BE2C (cell line): ENCODE measurements at regions not wholly inside any gene's neighbourhood (a gene's known extent, or its start where the extent isn't known, plus 50 kb on each side); places are given as distances from the start of the nearest gene placed in this dataset.
"Not testable (repeated sequence)": the region's sequence is repeated elsewhere in the genome, so short reads cannot be mapped to it uniquely, and the experiment has no call there.

ENCODE experiments used
- DNase-seq: peaks from one replicate; pipeline ENCODE4 v3.0.0-alpha.2; 2020
- H3K27me3 ChIP-seq: fragments of 250-450 bp; sonication (Bioruptor Pico); 2 replicates; pipeline ENCODE4 v1.5.1; 2020; ENCODE audit warnings: mild to moderate bottlenecking
- H3K36me3 ChIP-seq: fragments of 250-450 bp; sonication (Bioruptor Pico); 2 replicates; pipeline ENCODE4 v1.5.1; 2020; ENCODE audit warnings: mild to moderate bottlenecking
- H3K4me1 ChIP-seq: fragments of 250-450 bp; sonication (Bioruptor Pico); 2 replicates; pipeline ENCODE4 v1.5.1; 2020
- H3K4me3 ChIP-seq: 2 replicates; pipeline ENCODE4 v1.5.1; 2011; ENCODE audit warnings: low read depth, low read length
- H3K9me3 ChIP-seq: fragments of 250-450 bp; sonication (Bioruptor Pico); 2 replicates; pipeline ENCODE4 v1.5.1; 2020
- CTCF ChIP-seq: IDR thresholded peaks from 2 replicates; pipeline ENCODE4 v1.5.1; 2012; ENCODE audit warnings: mild to moderate bottlenecking, low read depth, low read length

GRCh38 chr10:35998026-35998425 lies 355.9 kb upstream of the FZD8 start:
- Histone ChIP-seq H3K9me3 (no peaks in the 10 kb centered on the region), H3K36me3 (no peaks in the 10 kb centered on the region), H3K27me3 (no peaks in the 10 kb centered on the region), H3K4me3 (no peak overlapping the region), H3K4me1 (no peaks in the 10 kb centered on the region)
- TF ChIP-seq CTCF, result no peak
- DNase-seq, result no peak

GRCh38 chr10:35995485-35995884 lies 353.4 kb upstream of the FZD8 start:
- Histone ChIP-seq H3K4me3 (no peak overlapping the region), H3K36me3 (no peaks in the 10 kb centered on the region), H3K27me3 (no peaks in the 10 kb centered on the region), H3K4me1 (no peaks in the 10 kb centered on the region), H3K9me3 (no peaks in the 10 kb centered on the region)
- TF ChIP-seq CTCF, result no peak
- no peak for DNase-seq

- DNase-seq, result no peak
- TF ChIP-seq CTCF, result no peak
- Histone ChIP-seq H3K4me3 (no peak overlapping the region), H3K9me3 (no peaks in the 10 kb centered on the region), H3K27me3 (no peaks in the 10 kb centered on the region), H3K36me3 (no peaks in the 10 kb centered on the region), H3K4me1 (no peaks in the 10 kb centered on the region)
These were observed 351.8 kb upstream of the FZD8 start for GRCh38 chr10:35993591-35994515.

- Histone ChIP-seq H3K27me3 (no peaks in the 10 kb centered on the region), H3K4me1 (no peaks in the 10 kb centered on the region), H3K9me3 (no peaks in the 10 kb centered on the region), H3K4me3 (no peak overlapping the region), H3K36me3 (no peaks in the 10 kb centered on the region)
- no peak for TF ChIP-seq CTCF
- no peak for DNase-seq
These were observed 350.0 kb upstream of the FZD8 start for GRCh38 chr10:35992107-35992506.

- DNase-seq, result no peak
- no peak for TF ChIP-seq CTCF
- H3K9me3 ChIP-seq, result no peaks in the 10 kb centered on the region
- no peaks in the 10 kb centered on the region for H3K4me1 ChIP-seq
- H3K27me3 ChIP-seq, result no peaks in the 10 kb centered on the region
- H3K4me3 ChIP-seq, result no peak overlapping the region
- H3K36me3 ChIP-seq, result no peaks in the 10 kb centered on the region
These were observed 344.8 kb upstream of the FZD8 start for GRCh38 chr10:35986756-35987502.

- no peak for TF ChIP-seq CTCF
- H3K4me1 ChIP-seq, result no peaks in the 10 kb centered on the region
These were observed 337.0 kb upstream of the FZD8 start for GRCh38 chr10:35979116-35979515.

GRCh38 chr10:35973912-35974591 lies 332.0 kb upstream of the FZD8 start:
- H3K4me1 ChIP-seq, H3K9me3 ChIP-seq, H3K36me3 ChIP-seq, H3K27me3 ChIP-seq, DNase-seq, H3K4me3 ChIP-seq: not testable (repeated sequence)

More at GRCh38 chr10:35979116-35979515, 337.0 kb upstream of the FZD8 start:
- H3K4me3 ChIP-seq, result no peak overlapping the region
- no peaks in the 10 kb centered on the region for H3K36me3 ChIP-seq
- DNase-seq, result no peak
- no peaks in the 10 kb centered on the region for H3K9me3 ChIP-seq
- no peaks in the 10 kb centered on the region for H3K27me3 ChIP-seq
